GM18909 (cell line): ENCODE measurements at regions not wholly inside any gene's neighbourhood (a gene's known extent, or its start where the extent isn't known, plus 50 kb on each side); places are given as distances from the start of the nearest gene placed in this dataset.

ENCODE experiments used
- ATAC-seq: cut with Tn5 transposase; IDR thresholded peaks from one replicate; pipeline ENCODE4 v1.9.1; 2021; ENCODE audit warnings: mild to moderate bottlenecking; ENCODE audit not compliant: unreplicated experiment, poor library complexity

DNA sequence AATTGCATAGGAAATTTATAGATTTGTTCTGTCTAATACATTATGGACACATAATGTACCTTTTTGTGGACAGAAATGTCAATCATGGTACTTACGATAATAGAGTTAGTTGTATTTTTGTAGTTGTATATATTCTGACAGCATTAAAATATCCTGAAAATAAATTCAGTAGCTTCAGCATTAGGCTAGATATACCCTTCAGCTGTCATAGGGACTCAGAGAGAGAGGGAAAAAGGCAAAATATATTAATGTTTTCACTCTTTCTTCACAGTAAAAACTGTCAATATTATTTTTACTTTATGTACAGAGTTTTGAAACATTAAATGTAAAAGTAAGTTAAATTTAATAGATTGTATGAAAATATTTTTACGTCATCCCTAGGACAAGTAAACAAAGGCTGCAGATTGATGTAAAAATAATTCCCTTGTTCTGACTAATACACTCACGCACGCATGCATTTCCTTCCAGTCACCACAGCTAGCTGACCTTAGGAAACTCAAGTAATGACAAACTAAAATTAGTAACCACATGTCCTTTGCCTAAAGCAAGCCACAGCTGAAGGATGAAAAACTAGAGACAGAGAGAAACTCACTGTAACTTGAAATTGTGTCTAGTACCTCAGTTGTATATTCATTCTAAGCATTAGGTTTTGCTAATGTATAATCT lies 104.7 kb upstream of the CARD18 start:
- no peak for ATAC-seq

DNA sequence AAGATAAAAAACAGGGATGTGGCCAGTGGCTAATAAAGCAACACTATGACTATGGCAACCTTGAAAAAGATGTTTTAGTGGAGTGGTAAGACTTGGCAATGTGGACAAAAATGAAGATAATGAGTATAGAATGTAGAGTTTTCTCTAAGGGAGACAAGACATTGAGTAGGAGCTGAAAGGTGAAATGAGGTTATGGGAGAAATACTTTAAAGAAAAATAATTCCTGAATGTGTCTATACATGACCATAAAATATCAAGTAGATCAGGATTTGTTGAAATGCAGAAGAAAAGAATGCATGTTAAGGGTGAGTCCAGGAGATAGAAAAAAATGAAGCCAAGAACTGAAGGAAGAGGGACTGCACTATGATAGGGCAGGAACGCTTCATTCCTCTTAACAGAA lies 101.6 kb upstream of the CARD18 start:
- ATAC-seq: no peak

DNA sequence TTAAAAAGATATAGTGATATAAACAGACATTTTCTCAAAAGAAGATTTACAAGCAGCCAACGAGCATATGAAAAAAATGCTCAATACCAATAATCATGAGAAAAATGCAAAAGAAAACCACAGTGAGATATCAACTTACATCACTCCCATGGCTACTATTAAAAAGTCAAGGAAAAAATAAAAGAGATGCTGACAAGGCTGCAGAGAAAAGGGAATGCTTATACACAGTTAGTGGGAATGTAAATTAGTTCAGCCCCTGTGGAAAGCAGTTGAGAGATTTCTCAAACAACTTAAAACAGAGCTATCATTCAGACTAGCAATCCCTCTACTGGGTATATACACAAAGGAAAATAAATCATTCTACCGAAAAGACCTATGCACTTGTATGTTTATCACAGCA lies 97.1 kb upstream of the CARD18 start:
- ATAC-seq: no peak

DNA sequence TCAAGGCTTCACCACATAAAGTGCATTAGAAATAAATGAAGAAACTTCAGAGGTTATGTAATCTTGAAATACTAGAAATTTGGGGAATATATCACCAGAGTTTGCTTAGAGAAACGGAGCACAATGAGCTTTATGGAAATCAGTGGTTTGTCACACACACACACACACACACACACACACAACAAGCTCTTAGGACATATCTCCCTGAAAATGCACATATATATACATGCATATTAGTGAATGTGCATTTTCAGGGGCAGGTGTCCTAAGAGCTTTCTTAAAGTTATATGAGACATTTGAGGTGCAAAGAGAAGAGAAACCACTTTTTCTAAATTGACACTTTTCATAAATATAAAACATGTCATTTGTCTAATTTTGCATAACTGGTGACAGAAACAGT lies 93.7 kb upstream of the CARD18 start:
- ATAC-seq: no peak

DNA sequence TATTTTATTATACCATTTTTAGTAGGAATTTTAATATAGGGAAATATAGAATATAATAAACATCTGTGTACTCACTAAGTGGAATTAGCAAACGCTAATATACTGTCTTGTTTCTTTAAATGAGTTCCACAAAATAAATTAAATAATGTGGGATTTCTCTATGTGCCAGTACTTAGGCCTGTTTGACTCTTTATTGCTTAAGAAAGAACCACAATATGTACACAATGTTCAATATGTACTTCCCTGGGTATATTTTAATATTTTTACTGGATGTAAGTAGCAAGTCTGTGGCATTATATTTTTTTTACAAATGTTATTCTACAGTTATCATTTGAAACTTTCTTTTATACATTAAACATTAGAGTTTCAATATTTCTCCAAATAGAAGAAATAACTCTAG lies 92.5 kb upstream of the CARD18 start:
- no peak for ATAC-seq

DNA sequence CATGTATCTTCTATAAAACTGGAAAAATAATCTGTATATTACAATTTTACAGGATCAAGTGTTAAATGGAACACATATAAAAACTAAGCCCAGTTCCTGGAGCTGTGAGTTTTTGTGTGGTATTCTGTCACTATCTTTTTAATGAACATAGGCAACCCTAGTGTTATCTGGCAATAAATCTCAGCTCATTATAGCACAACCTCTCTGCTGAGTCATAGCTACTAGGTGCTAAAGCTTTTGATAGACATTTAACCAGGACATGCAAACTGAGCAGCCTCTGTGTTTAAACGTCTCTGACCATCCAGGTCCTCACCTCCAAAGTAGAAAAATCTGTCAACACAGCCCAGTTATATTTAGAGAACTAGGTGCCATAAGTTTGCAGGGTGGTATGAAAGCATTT lies 91.0 kb upstream of the CARD18 start:
- no peak for ATAC-seq

DNA sequence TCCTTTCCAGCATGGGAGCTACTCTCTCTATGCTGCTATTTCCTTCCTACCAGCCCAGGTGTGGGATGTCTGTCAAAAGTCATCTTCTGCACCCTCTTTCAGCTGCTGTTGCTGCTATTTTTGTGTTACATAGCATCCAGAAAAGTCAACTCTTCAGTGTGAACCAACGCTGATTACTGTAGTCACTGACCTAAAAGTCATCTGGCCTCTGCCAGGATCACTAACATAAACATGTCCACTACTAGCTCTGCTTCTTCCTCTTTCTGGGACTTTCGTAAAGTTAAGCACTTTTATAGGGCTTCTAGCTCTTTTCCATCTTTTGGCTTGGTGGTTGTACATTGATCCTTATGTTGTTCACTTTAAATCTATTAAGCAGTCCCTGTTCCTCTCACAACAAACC lies 90.2 kb upstream of the CARD18 start:
- no peak for ATAC-seq

DNA sequence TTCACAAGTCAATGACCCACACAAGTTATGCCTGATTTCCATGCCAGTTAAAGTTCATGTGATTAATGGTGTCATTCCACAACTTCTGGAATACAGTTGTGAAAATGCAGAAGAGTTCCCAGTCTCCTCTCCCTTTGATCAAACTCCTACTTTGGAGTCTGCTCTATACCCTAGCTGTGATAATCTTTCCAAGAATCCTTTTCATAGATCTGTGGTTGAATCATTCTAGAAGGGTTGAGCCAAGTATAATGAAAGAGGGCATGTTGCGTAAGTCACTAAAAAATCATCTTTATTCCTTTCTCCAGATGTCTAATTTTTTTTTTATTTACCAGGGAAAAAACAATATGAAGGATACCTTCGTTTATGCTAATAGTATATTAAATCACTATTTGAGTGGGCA lies 89.7 kb upstream of the CARD18 start:
- ATAC-seq: no peak

DNA sequence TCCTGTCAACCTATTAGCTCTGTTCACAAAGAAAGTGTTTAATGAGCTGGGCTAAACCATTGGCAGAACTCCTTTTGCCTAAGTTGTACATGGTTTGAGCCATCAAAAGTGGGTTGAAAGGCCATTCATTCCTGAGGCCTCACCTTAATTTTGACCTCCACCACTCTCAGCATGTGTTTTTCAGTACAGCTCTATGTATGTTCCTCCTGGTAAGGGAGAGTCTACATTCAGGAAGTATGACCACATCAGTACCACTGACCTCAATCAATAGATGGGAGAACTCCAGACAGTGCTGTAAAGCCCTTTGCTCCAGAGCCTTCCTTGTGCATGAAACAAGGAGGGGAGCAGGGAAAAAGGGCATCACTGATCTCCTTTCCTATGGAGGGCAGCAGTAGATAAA lies 87.8 kb upstream of the CARD18 start:
- ATAC-seq: no peak

DNA sequence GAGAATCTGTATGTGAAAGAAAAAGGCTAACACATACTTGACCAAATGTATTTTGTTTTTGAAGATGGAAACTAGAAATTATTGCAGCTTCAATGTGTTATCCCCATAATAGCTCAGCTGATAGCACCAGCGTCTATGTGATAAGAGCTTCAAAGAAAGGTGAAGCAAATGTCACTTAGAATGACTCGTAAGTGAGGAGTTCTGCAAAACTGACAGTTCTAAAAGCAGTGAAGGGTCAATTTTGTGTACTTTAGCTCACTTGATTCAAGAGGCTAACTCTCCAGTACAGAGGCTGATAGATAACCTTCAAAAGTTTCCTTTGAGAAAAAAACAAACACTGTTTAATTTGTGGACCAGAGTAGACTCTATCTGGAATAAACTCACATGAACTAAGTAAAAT lies 87.2 kb upstream of the CARD18 start:
- ATAC-seq: no peak

DNA sequence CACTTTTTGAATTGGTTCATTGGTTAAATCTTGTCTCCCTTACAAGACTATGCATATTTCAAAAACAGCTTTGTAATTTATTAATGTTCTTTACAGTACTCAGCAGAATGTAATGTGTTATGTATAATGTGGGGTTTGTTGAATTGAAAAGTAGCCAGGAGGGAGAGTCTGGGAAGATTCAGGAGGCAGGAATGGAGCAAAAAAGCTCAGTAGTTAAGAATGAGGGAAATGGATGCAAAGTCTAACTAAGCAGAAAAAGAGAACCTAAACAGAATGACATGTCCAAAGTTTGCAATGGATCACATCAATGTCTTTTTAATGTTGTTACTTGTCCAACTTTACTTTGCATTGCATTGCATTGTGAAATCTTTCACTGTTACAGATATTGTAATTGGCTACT lies 86.5 kb upstream of the CARD18 start:
- no peak for ATAC-seq

DNA sequence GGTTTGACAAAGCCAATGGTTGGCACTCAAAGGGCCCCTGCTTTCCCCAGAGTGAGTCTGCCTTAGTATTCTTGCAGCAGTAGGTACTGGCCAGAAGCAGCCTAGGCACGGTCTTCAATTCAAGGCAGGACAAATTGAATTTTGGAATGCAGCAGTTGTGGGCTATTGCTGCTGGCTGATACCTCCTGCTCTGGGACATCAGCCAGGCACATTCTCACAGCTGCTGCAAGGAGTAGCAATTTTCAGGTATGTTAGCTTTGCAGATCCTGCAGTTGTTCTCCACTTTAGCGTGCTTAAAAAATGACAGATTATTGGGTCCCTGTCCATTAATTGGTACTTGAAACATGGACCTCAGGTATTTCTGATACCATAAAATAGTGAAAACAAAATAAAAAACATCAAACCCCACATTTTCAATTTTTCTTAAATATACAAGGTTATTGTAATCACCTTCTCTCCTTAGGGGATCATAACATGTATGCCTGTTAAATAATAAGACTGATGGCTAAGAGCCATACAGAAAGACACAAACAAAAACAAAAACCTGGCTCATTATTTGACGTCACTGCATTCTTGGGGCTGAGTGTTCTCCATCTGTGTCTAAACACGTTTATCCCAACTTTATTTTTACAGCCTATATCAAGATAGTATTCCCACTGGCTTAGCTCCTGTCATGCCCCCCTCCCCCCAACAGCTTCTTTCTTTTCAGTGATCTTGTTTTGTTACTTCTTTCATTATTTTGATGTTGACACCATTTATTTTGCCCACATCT lies 85.1 kb upstream of the CARD18 start:
- ATAC-seq: no peak

DNA sequence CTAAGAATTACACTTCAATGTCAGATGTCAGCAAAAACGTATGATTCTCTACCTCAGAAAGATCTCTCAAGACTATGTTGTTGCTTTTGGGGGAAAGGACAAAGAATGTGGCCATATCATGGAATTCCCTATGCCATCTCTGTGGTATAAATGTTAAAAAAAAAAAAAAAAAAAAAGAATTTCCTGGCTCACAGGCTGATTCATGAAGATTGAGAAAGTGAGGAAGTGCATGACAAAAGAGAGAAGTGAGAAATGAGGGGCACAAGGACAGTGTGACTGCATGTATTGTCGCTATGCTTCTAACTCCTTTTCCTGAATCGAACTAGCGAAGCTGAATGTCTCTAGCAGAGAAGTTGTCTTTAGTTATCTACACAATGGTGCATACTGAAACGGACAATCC lies 80.6 kb upstream of the CARD18 start:
- ATAC-seq: no peak

DNA sequence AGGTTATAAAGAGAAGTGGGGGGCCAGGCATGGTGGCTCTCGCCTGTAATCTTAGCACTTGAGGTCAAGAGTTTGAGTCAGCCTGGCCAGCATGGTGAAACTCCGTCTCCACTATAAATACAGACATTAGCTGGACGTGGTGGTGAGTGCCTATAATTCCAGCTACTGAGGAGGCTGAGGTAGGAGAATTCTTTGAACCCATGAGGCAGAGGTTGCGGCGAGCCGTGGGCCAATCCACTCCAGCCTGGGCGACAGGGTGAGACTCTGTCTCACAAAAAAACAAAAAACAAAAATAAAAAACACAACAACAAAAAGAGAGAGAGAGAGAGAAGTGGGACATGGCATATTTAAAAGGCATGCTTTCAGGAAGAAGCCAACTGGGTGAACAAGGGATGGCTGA lies 80.1 kb upstream of the CARD18 start:
- ATAC-seq: no peak

DNA sequence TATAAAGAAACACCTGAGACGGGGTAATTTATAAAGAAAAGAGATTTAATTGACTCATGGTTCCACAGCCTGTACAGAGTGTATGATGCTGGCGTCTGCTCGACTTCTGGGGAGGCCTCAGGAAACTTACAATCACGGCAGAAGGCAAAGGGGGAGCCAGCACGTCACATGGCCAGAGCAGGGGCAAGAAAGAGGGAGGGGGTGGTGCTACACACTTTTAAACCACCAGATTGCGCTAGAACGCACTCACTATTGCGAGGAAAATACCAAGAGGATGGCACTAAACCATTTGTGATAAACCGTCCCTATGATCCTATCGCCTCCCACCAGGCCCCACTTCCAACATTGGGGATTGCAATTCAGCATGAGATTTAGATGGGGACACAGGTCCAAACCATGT lies 79.7 kb upstream of the CARD18 start:
- ATAC-seq: no peak

DNA sequence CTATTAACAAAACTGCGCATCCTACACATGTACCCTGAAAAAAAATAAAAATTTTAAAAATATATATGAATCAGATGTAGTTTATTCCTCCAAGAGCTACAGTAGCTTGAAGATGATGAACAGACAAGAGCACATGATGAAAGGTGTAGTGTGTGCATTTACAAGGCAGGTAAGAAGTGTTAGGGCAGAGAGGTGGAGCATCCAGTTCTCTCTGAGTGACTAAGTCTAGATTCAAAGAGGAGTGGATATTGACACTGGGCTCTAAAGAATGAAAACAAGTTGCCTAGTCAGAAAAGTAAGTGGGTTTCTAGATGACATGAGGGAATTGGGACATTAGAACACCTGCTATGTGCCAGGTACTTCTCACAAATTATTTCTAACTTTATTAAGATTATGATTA lies 76.0 kb upstream of the CARD18 start:
- ATAC-seq: no peak

DNA sequence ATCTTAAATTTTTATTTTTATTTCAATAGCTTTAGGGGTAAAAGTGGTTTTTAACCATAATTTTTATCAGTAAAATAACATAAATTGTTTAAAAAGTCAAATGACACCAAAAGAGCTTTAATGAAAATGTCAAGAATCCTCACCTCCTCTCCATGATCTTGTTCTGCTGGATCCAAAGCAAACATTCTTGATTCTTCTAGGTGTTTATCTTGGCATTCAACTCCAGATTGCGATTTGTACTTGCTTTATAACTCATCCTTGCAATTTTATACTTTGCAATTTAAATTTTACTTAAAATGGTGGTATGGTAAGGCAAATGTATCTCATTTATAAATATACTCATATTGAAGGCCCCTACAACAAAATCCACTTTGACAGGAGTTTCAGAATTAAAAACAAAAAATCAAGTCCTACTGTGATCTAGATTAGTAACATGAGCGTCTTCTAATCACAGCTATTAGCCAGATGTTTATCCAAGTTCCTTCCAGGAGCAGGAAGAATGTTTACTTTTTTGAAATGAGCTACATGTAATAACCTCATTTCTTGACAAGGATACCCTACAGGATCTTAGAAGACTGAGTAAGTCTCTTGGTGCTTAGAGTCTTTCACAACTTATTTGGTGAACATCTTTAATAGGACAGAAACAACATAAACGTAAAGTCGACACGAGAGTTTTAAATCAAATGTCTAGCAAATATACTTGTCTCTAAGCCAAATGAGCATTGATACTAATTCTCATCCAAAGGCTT lies 72.4 kb upstream of the CARD18 start:
- no peak for ATAC-seq

DNA sequence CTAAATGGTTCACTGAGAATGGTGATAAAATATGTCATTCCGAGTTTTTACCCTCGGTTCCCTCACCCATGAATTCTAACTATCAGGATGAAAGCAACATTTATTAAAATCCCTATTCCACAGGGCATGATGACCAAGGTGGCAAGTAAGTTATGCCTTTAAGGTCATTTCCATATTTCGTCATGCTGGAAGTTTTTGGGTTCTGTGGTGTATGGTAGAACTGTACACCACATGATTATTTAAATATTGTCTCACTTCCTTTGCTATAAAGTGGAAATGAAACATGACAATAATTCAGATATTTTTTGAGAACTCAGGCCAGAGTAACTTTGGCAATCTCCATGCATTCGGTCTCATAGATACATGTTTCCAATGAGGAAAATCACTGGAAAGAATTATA lies 68.5 kb upstream of the CARD18 start:
- ATAC-seq: no peak

DNA sequence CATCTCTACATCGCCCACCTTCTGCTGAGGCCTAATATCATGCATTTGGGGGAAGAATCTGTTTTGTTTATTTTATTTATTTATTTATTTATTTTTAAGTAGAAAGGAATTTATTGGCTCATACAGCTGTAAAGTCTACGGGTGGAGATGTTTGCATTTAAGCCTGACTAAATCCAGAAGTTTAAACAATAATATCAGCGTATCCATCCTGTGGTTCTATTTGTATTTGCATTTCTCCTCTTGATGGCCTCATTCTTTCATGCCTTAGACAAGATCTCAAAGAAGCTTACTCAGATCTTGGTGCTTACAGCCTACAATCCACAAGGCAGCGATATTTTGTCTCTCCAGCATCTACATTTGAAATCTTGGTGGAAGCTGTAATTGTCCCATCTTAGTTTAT lies 67.1 kb upstream of the CARD18 start:
- no peak for ATAC-seq

DNA sequence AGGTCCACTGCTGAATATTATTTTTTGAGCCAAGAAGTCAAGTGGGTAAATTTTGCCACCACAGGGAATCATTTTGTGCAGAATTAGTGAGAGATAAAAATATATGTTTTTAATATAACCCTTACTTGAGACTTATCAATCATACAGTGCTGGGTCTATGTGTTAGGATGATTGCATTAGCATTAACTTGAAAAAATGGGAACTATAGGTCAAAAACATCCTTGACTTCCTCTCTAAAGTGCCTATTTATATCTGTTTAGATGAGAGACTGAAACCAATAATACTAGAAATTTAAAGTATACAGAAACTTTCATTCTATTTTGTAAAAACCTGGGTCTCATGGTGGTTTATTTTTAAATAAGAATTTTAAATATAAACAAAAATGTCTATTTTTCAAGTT lies 65.1 kb upstream of the CARD18 start:
- no peak for ATAC-seq

DNA sequence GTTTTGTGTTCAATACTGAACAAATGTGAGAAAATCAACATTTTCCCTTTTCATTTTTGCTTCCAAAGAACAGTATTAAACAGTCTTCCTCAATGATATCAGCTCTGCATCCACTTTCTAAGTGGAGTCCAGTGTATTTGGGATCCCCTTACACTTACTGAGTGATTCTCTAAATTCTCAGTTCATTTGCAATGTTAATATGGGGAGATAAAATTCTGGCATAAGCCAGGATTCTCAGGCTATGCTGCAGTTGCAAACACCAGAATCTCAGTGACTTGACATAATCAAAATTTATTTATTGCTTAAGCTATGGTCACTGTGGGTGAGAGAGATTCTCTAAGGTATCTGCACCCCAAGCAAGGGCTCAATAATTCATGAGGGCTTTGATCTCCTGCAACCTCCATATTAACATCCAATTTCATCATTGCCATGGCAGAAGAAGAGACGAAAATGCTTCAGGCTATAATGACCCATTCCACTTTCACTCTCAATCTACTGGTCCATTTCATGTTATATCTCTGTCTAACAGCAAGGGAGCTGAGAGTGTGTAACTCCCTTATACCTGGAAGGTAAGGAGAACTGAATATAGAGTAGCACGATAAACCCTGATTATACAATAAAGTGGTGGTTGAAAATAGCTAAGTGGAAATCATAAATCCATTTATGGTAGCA lies 64.1 kb upstream of the CARD18 start:
- ATAC-seq: no peak
